MM.1S (cell line): ENCODE measurements at regions not wholly inside any gene's neighbourhood (a gene's known extent, or its start where the extent isn't known, plus 50 kb on each side); places are given as distances from the start of the nearest gene placed in this dataset.

Experiments
- CTCF ChIP-seq: fragments of 300-600 bp; sonication (generic); IDR thresholded peaks from 2 replicates; pipeline ENCODE4 v1.5.1; 2016; ENCODE audit warnings: antibody characterized with exemption, low read length, mixed read lengths
- EZH2 ChIP-seq: fragments of 300-600 bp; sonication (generic); optimal IDR thresholded peaks from 2 replicates; pipeline ENCODE3; 2017; ENCODE audit warnings: low read depth, mild to moderate bottlenecking, antibody characterized with exemption, low read length, mixed read lengths
- EZH2phosphoT487 ChIP-seq: fragments of 300-600 bp; sonication (generic); IDR thresholded peaks from 2 replicates; pipeline ENCODE4 v1.6.1; 2018; ENCODE audit warnings: antibody characterized with exemption, low read length

- TF ChIP-seq CTCF, result no peak
- no peak for TF ChIP-seq EZH2
- TF ChIP-seq EZH2phosphoT487, result no peak
Measured at GRCh38 chr7:155930061-155930460, 117.8 kb upstream of the SHH start.
